Neural progenitor cell (in vitro differentiated cells): ENCODE measurements at regions not wholly inside any gene's neighbourhood (a gene's known extent, or its start where the extent isn't known, plus 50 kb on each side); places are given as distances from the start of the nearest gene placed in this dataset.
A peak's percentile ranks its signal among the peaks of the same experiment; 100 is the strongest.

Source experiments
- DNase-seq: peaks from one replicate; pipeline ENCODE4 v3.0.0-alpha.2; 2016; ENCODE audit warnings: low spot score
- H2AFZ ChIP-seq: fragments of 200-600 bp; sonication (generic); replicated peaks from 2 replicates; pipeline ENCODE4 v1.6.1; 2016; ENCODE audit warnings: antibody characterized with exemption
- H3F3A ChIP-seq: fragments of 200-600 bp; sonication (generic); 2 replicates; pipeline ENCODE4 v1.6.1; 2016; ENCODE audit warnings: antibody characterized with exemption, low read depth
- H3K27ac ChIP-seq: fragments of 200-600 bp; sonication (generic); 2 replicates; pipeline ENCODE4 v1.5.1; 2016; ENCODE audit warnings: mild to moderate bottlenecking
- H3K27me3 ChIP-seq: fragments of 200-600 bp; sonication (generic); 2 replicates; pipeline ENCODE4 v1.6.1; 2016; ENCODE audit warnings: mild to moderate bottlenecking, moderate library complexity
- H3K36me3 ChIP-seq: fragments of 200-600 bp; sonication (generic); 2 replicates; pipeline ENCODE4 v1.5.1; 2016
- H3K4me1 ChIP-seq: fragments of 200-600 bp; sonication (generic); 2 replicates; pipeline ENCODE4 v1.6.1; 2016; ENCODE audit warnings: mixed run types
- H3K4me2 ChIP-seq: fragments of 200-600 bp; sonication (generic); 2 replicates; pipeline ENCODE4 v1.6.1; 2016
- H3K4me3 ChIP-seq: fragments of 200-600 bp; sonication (generic); 2 replicates; pipeline ENCODE4 v1.5.1; 2016
- H3K79me2 ChIP-seq: fragments of 200-600 bp; sonication (generic); 2 replicates; pipeline ENCODE4 v1.6.1; 2016; ENCODE audit warnings: low read depth
- H3K9ac ChIP-seq: fragments of 200-600 bp; sonication (generic); 2 replicates; pipeline ENCODE4 v1.6.1; 2016
- H3K9me3 ChIP-seq: fragments of 200-600 bp; sonication (generic); 2 replicates; pipeline ENCODE4 v1.5.1; 2016; ENCODE audit warnings: low read depth
- H4K20me1 ChIP-seq: fragments of 200-600 bp; sonication (generic); 2 replicates; pipeline ENCODE4 v1.6.1; 2016; ENCODE audit warnings: low read depth
- H3K27ac Mint-ChIP-seq: 3 replicates; pipeline ENCODE4 v1.8.0; 2021; ENCODE audit warnings: mixed read lengths
- H3K27me3 Mint-ChIP-seq: 2 replicates; pipeline ENCODE4 v1.8.0; 2022; ENCODE audit warnings: low read depth, mild to moderate bottlenecking, inconsistent platforms, moderate library complexity, mixed read lengths; ENCODE audit not compliant: insufficient read depth
- H3K36me3 Mint-ChIP-seq: 3 replicates; pipeline ENCODE4 v1.8.0; 2021; ENCODE audit warnings: mixed read lengths
- H3K4me1 Mint-ChIP-seq: 3 replicates; pipeline ENCODE4 v1.8.0; 2021; ENCODE audit warnings: mixed read lengths
- H3K4me3 Mint-ChIP-seq: 3 replicates; pipeline ENCODE4 v1.8.0; 2021; ENCODE audit warnings: mild to moderate bottlenecking, moderate library complexity, mixed read lengths
- H3K9me3 Mint-ChIP-seq: 3 replicates; pipeline ENCODE4 v1.8.0; 2020; ENCODE audit warnings: mixed read lengths
- CTCF ChIP-seq: fragments of 200-600 bp; sonication (generic); IDR thresholded peaks from 2 replicates; pipeline ENCODE4 v1.5.1; 2017; ENCODE audit warnings: antibody characterized with exemption, mild to moderate bottlenecking
- EZH2 ChIP-seq: fragments of 200-600 bp; sonication (generic); IDR thresholded peaks from 2 replicates; pipeline ENCODE4 v1.6.1; 2017; ENCODE audit warnings: antibody characterized with exemption, mild to moderate bottlenecking, moderate library complexity
- EZH2phosphoT487 ChIP-seq: fragments of 200-600 bp; sonication (generic); IDR thresholded peaks from 2 replicates; pipeline ENCODE4 v1.6.1; 2017; ENCODE audit warnings: antibody characterized with exemption

GRCh38 chr5:26579712-26580111, 458.7 kb downstream of the CDH9 start:
- TF ChIP-seq CTCF = no peak
- no peak for TF ChIP-seq EZH2
- TF ChIP-seq EZH2phosphoT487 = no peak
- Histone ChIP-seq H3K27ac (no peak overlapping the region), H3K9ac (no peak overlapping the region), H2AFZ (no peak overlapping the region), H3K36me3 (no peaks in the 10 kb centered on the region), H3F3A (no peaks in the 10 kb centered on the region), H3K4me2 (no peak overlapping the region), H3K4me1 (no peaks in the 10 kb centered on the region), H4K20me1 (no peaks in the 10 kb centered on the region), H3K4me3 (no peak overlapping the region), H3K79me2 (no peaks in the 10 kb centered on the region), H3K9me3 (no peaks in the 10 kb centered on the region), H3K27me3 (no peaks in the 10 kb centered on the region)
- H3K4me1 Mint-ChIP-seq = no peaks in the 10 kb centered on the region
- no peak overlapping the region for H3K27ac Mint-ChIP-seq
- H3K4me3 Mint-ChIP-seq = no peak overlapping the region
- H3K9me3 Mint-ChIP-seq = no peaks in the 10 kb centered on the region
- H3K27me3 Mint-ChIP-seq = no peaks in the 10 kb centered on the region
- H3K36me3 Mint-ChIP-seq = no peaks in the 10 kb centered on the region
- no peak for DNase-seq

GRCh38 chr5:26578002-26578401, 460.4 kb downstream of the CDH9 start:
- Mint-ChIP-seq H3K36me3 (no peaks in the 10 kb centered on the region), H3K9me3 (no peaks in the 10 kb centered on the region), H3K27me3 (no peaks in the 10 kb centered on the region), H3K4me1 (no peaks in the 10 kb centered on the region), H3K4me3 (no peak overlapping the region), H3K27ac (no peak overlapping the region)
- no peak for DNase-seq
- Histone ChIP-seq H3F3A (no peaks in the 10 kb centered on the region), H3K9me3 (no peaks in the 10 kb centered on the region), H3K4me2 (no peak overlapping the region), H3K79me2 (no peaks in the 10 kb centered on the region), H3K4me3 (no peak overlapping the region), H3K27me3 (no peaks in the 10 kb centered on the region), H2AFZ (no peak overlapping the region), H3K36me3 (no peaks in the 10 kb centered on the region), H3K9ac (no peak overlapping the region), H4K20me1 (no peaks in the 10 kb centered on the region), H3K4me1 (no peaks in the 10 kb centered on the region), H3K27ac (no peak overlapping the region)
- TF ChIP-seq EZH2phosphoT487 (no peak), CTCF (no peak), EZH2 (no peak)

- peak overlapping the region; percentile 42 for H2AFZ ChIP-seq
- no peak overlapping the region for H3K4me3 Mint-ChIP-seq
- H3K4me3 ChIP-seq = no peak overlapping the region
- peaks cover 9% of the 10 kb centered on the region for H3K9me3 Mint-ChIP-seq
- H3K9ac ChIP-seq = no peak overlapping the region
- H3K27me3 Mint-ChIP-seq = no peaks in the 10 kb centered on the region
- H4K20me1 ChIP-seq = no peaks in the 10 kb centered on the region
- no peaks in the 10 kb centered on the region for H3K36me3 ChIP-seq
- no peaks in the 10 kb centered on the region for H3K79me2 ChIP-seq
- no peak for DNase-seq
- peaks cover 6% of the 10 kb centered on the region for H3K4me1 Mint-ChIP-seq
- TF ChIP-seq EZH2 (no peak), CTCF (no peak)
- no peaks in the 10 kb centered on the region for H3K27me3 ChIP-seq
- no peaks in the 10 kb centered on the region for H3K4me1 ChIP-seq
- H3K9me3 ChIP-seq = no peaks in the 10 kb centered on the region
- no peaks in the 10 kb centered on the region for H3K36me3 Mint-ChIP-seq
- H3K27ac ChIP-seq = no peak overlapping the region
- H3K27ac Mint-ChIP-seq = no peak overlapping the region
- no peak overlapping the region for H3K4me2 ChIP-seq
- H3F3A ChIP-seq = no peaks in the 10 kb centered on the region
Observed at GRCh38 chr5:26572480-26572879, 465.9 kb downstream of the CDH9 start.

GRCh38 chr5:26569929-26570258, 468.5 kb downstream of the CDH9 start:
- Mint-ChIP-seq H3K4me3 (no peak overlapping the region), H3K27me3 (no peaks in the 10 kb centered on the region)
- TF ChIP-seq EZH2 = no peak
- no peak for TF ChIP-seq CTCF
- no peak for TF ChIP-seq EZH2phosphoT487

More at GRCh38 chr5:26569929-26570258, 468.5 kb downstream of the CDH9 start:
- H3K79me2 ChIP-seq = no peaks in the 10 kb centered on the region
- H3K27ac ChIP-seq = no peak overlapping the region
- no peak overlapping the region for H3K4me2 ChIP-seq
- H3F3A ChIP-seq = no peaks in the 10 kb centered on the region
- H2AFZ ChIP-seq = no peak overlapping the region
- Mint-ChIP-seq H3K4me1 (peaks cover 6% of the 10 kb centered on the region), H3K36me3 (no peaks in the 10 kb centered on the region), H3K9me3 (peaks cover 18% of the 10 kb centered on the region), H3K27ac (no peak overlapping the region)
- H3K9me3 ChIP-seq = no peaks in the 10 kb centered on the region
- DNase-seq = no peak
- no peaks in the 10 kb centered on the region for H3K27me3 ChIP-seq
- H3K9ac ChIP-seq = no peak overlapping the region
- H3K4me1 ChIP-seq = no peaks in the 10 kb centered on the region
- H3K36me3 ChIP-seq = no peaks in the 10 kb centered on the region
- no peaks in the 10 kb centered on the region for H4K20me1 ChIP-seq
- H3K4me3 ChIP-seq = no peak overlapping the region
